PC-9 (cell line): ENCODE measurements at regions not wholly inside any gene's neighbourhood (a gene's known extent, or its start where the extent isn't known, plus 50 kb on each side); places are given as distances from the start of the nearest gene placed in this dataset.

Source experiments
- CTCF ChIP-seq: fragments of 200-600 bp; sonication (generic); conservative IDR thresholded peaks from 2 replicates; pipeline ENCODE4 v1.6.1; 2017; ENCODE audit warnings: mixed run types, antibody characterized with exemption, mild to moderate bottlenecking, moderate library complexity
- EZH2 ChIP-seq: fragments of 200-600 bp; sonication (generic); IDR thresholded peaks from 2 replicates; pipeline ENCODE4 v1.8.0; 2017; ENCODE audit warnings: antibody characterized with exemption, low read depth

- TF ChIP-seq CTCF (0 out of 2 replicates have a peak, but pooled peaks have one; percentile 28), EZH2 (no peak)
These were observed 445.6 kb downstream of the ACTL7B start for GRCh38 chr9:108410161-108410560.
